ENCODE measurements at regions not wholly inside any gene's neighbourhood (a gene's known extent, or its start where the extent isn't known, plus 50 kb on each side); places are given as distances from the start of the nearest gene placed in this dataset.

GRCh38 chr15:50825946-50826345, 60.4 kb upstream of the SPPL2A start:
- WGBS, result 57% methylated on average over 1 of the region's 1 CpG
- intact Hi-C loops (cut with DNase I), result no loop called here
- Histone ChIP-seq H3K4me3 (no peak overlapping the region), H3K27me3 (replicated peaks; ENCODE audit: insufficient read depth) (no peaks in the 10 kb centered on the region), H3K27ac (no peak overlapping the region), H3K4me1 (replicated peaks) (no peaks in the 10 kb centered on the region), H3K36me3 (no peaks in the 10 kb centered on the region), H3K9me3 (no peaks in the 10 kb centered on the region)
- DNase-seq (ENCODE audit: low spot score), result no peak
- TF ChIP-seq POLR2A (IDR thresholded peaks at IDR 0.05) (no peak), CTCF (IDR thresholded peaks at IDR 0.05) (no peak), POLR2AphosphoS5 (IDR thresholded peaks at IDR 0.05) (no peak)

- intact Hi-C loops (cut with DNase I), result no loop called here
- no peaks in the 10 kb centered on the region for H3K36me3 ChIP-seq
These were observed 59.0 kb upstream of the SPPL2A start for GRCh38 chr15:50824514-50824913.

GRCh38 chr15:50823281-50823680, 57.8 kb upstream of the SPPL2A start:
- WGBS, result 39% methylated on average over 3 of the region's 3 CpGs
- Histone ChIP-seq H3K27ac (no peak overlapping the region), H3K4me3 (no peak overlapping the region), H3K36me3 (no peaks in the 10 kb centered on the region), H3K27me3 (replicated peaks; ENCODE audit: insufficient read depth) (no peaks in the 10 kb centered on the region), H3K4me1 (replicated peaks) (no peaks in the 10 kb centered on the region), H3K9me3 (no peaks in the 10 kb centered on the region)
- DNase-seq (ENCODE audit: low spot score), result no peak
- intact Hi-C loops (cut with DNase I), result no loop called here
- TF ChIP-seq CTCF (IDR thresholded peaks at IDR 0.05), result no peak
- no peak for TF ChIP-seq POLR2AphosphoS5 (IDR thresholded peaks at IDR 0.05)
- no peak for TF ChIP-seq POLR2A (IDR thresholded peaks at IDR 0.05)

More at GRCh38 chr15:50824514-50824913, 59.0 kb upstream of the SPPL2A start:
- Histone ChIP-seq H3K27ac (no peak overlapping the region), H3K9me3 (no peaks in the 10 kb centered on the region), H3K4me3 (no peak overlapping the region), H3K27me3 (replicated peaks; ENCODE audit: insufficient read depth) (no peaks in the 10 kb centered on the region), H3K4me1 (replicated peaks) (no peaks in the 10 kb centered on the region)
- TF ChIP-seq POLR2A (IDR thresholded peaks at IDR 0.05) (no peak), POLR2AphosphoS5 (IDR thresholded peaks at IDR 0.05) (no peak), CTCF (IDR thresholded peaks at IDR 0.05) (no peak)
- no peak for DNase-seq (ENCODE audit: low spot score)
- 64% methylated on average over 2 of the region's 2 CpGs for WGBS

GRCh38 chr15:50821476-50821875, 56.0 kb upstream of the SPPL2A start:
- WGBS, result 79% methylated on average over 3 of the region's 3 CpGs
- no peaks in the 10 kb centered on the region for H3K27me3 ChIP-seq (replicated peaks; ENCODE audit: insufficient read depth)
- TF ChIP-seq POLR2A (IDR thresholded peaks at IDR 0.05), result no peak
- intact Hi-C loops (cut with DNase I), result no loop called here
- DNase-seq (ENCODE audit: low spot score), result no peak
- H3K4me3 ChIP-seq, result no peak overlapping the region
- no peaks in the 10 kb centered on the region for H3K36me3 ChIP-seq
- no peaks in the 10 kb centered on the region for H3K9me3 ChIP-seq
- H3K4me1 ChIP-seq (replicated peaks), result no peaks in the 10 kb centered on the region
- H3K27ac ChIP-seq, result no peak overlapping the region

- Histone ChIP-seq H3K27me3 (replicated peaks; ENCODE audit: insufficient read depth) (no peaks in the 10 kb centered on the region), H3K4me1 (replicated peaks) (no peaks in the 10 kb centered on the region), H3K36me3 (no peaks in the 10 kb centered on the region), H3K4me3 (no peak overlapping the region), H3K27ac (no peak overlapping the region), H3K9me3 (no peaks in the 10 kb centered on the region)
- DNase-seq (ENCODE audit: low spot score), result no peak
- intact Hi-C loops (cut with DNase I), result no loop called here
- WGBS, result 82% methylated on average over 6 of the region's 6 CpGs
- TF ChIP-seq POLR2AphosphoS5 (IDR thresholded peaks at IDR 0.05) (no peak), POLR2A (IDR thresholded peaks at IDR 0.05) (no peak), CTCF (IDR thresholded peaks at IDR 0.05) (no peak)
These were observed 55.4 kb upstream of the SPPL2A start for GRCh38 chr15:50820808-50821382.

Data from prostate gland (tissue), 2 donors.